OCI-LY7 (cell line): ENCODE measurements at regions not wholly inside any gene's neighbourhood (a gene's known extent, or its start where the extent isn't known, plus 50 kb on each side); places are given as distances from the start of the nearest gene placed in this dataset.

ENCODE experiments used
- BruUV-seq: library from RNA; stranded (reverse); fragments of 400-500 nt; replicated peaks from 2 replicates; lab custom pipeline; 2021; lab: Mats Ljungman, UMichigan
- CTCF ChIA-PET: fragments of 300-600 bp; sonication (Branson Sonifier 250); formaldehyde crosslinking; loops from one replicate; lab custom pipeline; 2022; ENCODE audit warnings: antibody characterized with exemption; ENCODE audit not compliant: unreplicated experiment; lab: Charles Lee
- POLR2A ChIA-PET: fragments of 300-600 bp; sonication (Branson Sonifier 250); formaldehyde crosslinking; loops from one replicate; lab custom pipeline; 2022; ENCODE audit warnings: antibody characterized with exemption; lab: Charles Lee
- DNase-seq: peaks from one replicate; pipeline ENCODE4 v3.0.0-alpha.2; 2015; ENCODE audit warnings: low spot score
- H2AFZ ChIP-seq: fragments of 200-600 bp; sonication (generic), shearing (Covaris generic); 2 replicates; pipeline ENCODE4 v1.6.1; 2014; ENCODE audit warnings: mild to moderate bottlenecking, antibody characterized with exemption, low read length, moderate library complexity
- H3K27ac ChIP-seq: fragments of 200-600 bp; sonication (generic); 2 replicates; pipeline ENCODE4 v1.5.1; 2014; ENCODE audit warnings: mixed run types, low read depth, mild to moderate bottlenecking, moderate library complexity, low read length, inconsistent platforms; ENCODE audit not compliant: poor library complexity, severe bottlenecking
- H3K36me3 ChIP-seq: fragments of 200-600 bp; sonication (generic); 2 replicates; pipeline ENCODE4 v1.6.1; 2014; ENCODE audit warnings: mild to moderate bottlenecking, antibody characterized with exemption, low read length, moderate library complexity, mixed read lengths; ENCODE audit not compliant: insufficient read depth
- H3K4me1 ChIP-seq: fragments of 200-600 bp; sonication (generic); 2 replicates; pipeline ENCODE4 v1.5.1; 2014; ENCODE audit warnings: mild to moderate bottlenecking, low read length; ENCODE audit not compliant: insufficient read depth, poor library complexity, severe bottlenecking
- H3K4me2 ChIP-seq: fragments of 200-600 bp; sonication (generic); 2 replicates; pipeline ENCODE4 v1.6.1; 2014; ENCODE audit warnings: mild to moderate bottlenecking, low read length
- H3K4me3 ChIP-seq: fragments of 200-600 bp; sonication (generic); 2 replicates; pipeline ENCODE4 v1.5.1; 2014; ENCODE audit warnings: mild to moderate bottlenecking, low read depth, low read length; ENCODE audit not compliant: poor library complexity, severe bottlenecking
- H3K79me2 ChIP-seq: fragments of 200-600 bp; sonication (generic); 2 replicates; pipeline ENCODE4 v1.6.1; 2016; ENCODE audit warnings: low read depth, mild to moderate bottlenecking, low read length, moderate library complexity, mixed read lengths; ENCODE audit not compliant: insufficient read depth
- H3K9me2 ChIP-seq: fragments of 200-600 bp; sonication (generic); 2 replicates; pipeline ENCODE4 v1.6.1; 2016; ENCODE audit warnings: mild to moderate bottlenecking, low read length, mixed read lengths; ENCODE audit not compliant: insufficient read depth
- H3K9me3 ChIP-seq: fragments of 200-600 bp; sonication (generic); 2 replicates; pipeline ENCODE4 v1.6.1; 2014; ENCODE audit warnings: mild to moderate bottlenecking, mixed run types, low read length, mixed read lengths
- H4K20me1 ChIP-seq: fragments of 200-600 bp; sonication (generic); 2 replicates; pipeline ENCODE4 v1.6.1; 2014; ENCODE audit warnings: mild to moderate bottlenecking, antibody characterized with exemption, low read length, moderate library complexity, mixed read lengths; ENCODE audit not compliant: insufficient read depth
- EZH2phosphoT487 ChIP-seq: fragments of 200-600 bp; sonication (generic); IDR thresholded peaks from 2 replicates; pipeline ENCODE4 v1.6.1; 2018; ENCODE audit warnings: low read depth, borderline replicate concordance, mild to moderate bottlenecking, mixed run types, antibody characterized with exemption, low read length, moderate library complexity, mixed read lengths
- intact Hi-C: fragments of 100-400 bp; cut with micrococcal nuclease; formaldehyde crosslinking; loops from one replicate; pipeline ENCODE4 v1.10.0; 2022; ENCODE audit not compliant: unreplicated experiment
- TF ChIP-seq, protein P1 (sequence below): fragments of 200-600 bp; sonication (generic); conservative IDR thresholded peaks from 2 replicates; pipeline ENCODE4 v1.5.1; 2014; ENCODE audit warnings: mild to moderate bottlenecking, antibody characterized with exemption, low read length, moderate library complexity, mixed read lengths

DNA sequence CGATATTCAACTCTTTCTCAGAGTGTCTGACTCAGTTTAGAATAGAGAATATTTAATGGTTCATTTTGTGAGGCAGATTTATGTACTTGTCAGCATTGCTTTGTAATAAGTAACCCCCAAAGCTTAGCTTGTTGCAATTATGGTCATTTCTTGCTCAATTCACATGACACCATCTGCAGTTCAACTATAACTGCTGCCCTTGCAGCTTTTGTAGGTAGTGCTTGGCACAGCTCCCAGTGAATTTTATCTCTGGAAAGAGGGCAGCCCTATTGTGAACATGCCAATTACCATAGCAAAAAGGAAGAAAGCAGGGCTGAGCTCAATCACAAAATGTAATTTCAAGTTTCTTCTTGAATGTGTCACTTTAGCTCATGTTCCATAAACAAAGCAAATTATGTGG is 1587.7 kb upstream of the ACO1 start:
- Histone ChIP-seq H3K79me2 (no peaks in the 10 kb centered on the region), H3K4me3 (no peak overlapping the region), H4K20me1 (no peaks in the 10 kb centered on the region), H3K9me2 (no peaks in the 10 kb centered on the region), H2AFZ (no peak overlapping the region), H3K9me3 (no peaks in the 10 kb centered on the region), H3K4me2 (no peak overlapping the region), H3K27ac (no peak overlapping the region), H3K36me3 (no peaks in the 10 kb centered on the region), H3K4me1 (no peaks in the 10 kb centered on the region)
- no peak for DNase-seq
- POLR2A ChIA-PET = interaction anchor here (0.7 kb wide), 2 partner anchors 27 to 1412 kb away, joined by 3 to 5 read pairs; no protein-coding TSS in a partner anchor
- CTCF ChIA-PET = no interaction called here
- intact Hi-C loops = no loop called here
- BruUV-seq = no TSS peak
- TF ChIP-seq, protein P1, sequence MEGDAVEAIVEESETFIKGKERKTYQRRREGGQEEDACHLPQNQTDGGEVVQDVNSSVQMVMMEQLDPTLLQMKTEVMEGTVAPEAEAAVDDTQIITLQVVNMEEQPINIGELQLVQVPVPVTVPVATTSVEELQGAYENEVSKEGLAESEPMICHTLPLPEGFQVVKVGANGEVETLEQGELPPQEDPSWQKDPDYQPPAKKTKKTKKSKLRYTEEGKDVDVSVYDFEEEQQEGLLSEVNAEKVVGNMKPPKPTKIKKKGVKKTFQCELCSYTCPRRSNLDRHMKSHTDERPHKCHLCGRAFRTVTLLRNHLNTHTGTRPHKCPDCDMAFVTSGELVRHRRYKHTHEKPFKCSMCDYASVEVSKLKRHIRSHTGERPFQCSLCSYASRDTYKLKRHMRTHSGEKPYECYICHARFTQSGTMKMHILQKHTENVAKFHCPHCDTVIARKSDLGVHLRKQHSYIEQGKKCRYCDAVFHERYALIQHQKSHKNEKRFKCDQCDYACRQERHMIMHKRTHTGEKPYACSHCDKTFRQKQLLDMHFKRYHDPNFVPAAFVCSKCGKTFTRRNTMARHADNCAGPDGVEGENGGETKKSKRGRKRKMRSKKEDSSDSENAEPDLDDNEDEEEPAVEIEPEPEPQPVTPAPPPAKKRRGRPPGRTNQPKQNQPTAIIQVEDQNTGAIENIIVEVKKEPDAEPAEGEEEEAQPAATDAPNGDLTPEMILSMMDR = no peak
- TF ChIP-seq EZH2phosphoT487 = no peak

DNA sequence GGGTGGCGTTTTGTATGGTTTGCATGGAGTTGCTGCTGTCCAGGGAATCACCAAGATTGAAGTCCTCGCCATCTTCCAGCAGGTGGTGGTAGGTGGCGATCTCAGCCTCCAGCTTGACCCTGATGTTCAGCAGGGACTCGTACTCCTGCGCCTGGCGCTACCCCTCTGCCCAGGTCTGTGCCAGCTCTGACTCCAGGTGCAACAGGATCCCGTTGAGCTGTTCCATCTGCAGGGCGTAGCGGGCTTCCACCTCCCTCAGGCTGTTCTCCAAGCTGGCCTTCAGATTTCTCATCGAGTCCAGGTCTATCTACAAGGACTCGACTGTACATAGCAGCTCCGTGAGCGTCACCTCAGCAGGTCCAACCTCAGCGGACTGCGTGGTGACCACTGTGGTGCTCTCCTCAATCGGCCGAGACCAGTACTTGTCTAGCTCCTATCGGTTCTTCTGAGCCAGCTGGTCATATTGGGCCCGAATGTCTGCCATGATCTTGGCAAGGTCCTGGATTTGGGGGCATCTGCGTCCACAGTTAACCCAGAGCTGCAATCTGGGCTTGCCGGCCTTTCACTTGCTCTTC is 1584.8 kb upstream of the ACO1 start:
- POLR2A ChIA-PET = no interaction called here
- no TSS peak for BruUV-seq
- TF ChIP-seq EZH2phosphoT487 = no peak
- TF ChIP-seq, protein P1 = no peak

DNA sequence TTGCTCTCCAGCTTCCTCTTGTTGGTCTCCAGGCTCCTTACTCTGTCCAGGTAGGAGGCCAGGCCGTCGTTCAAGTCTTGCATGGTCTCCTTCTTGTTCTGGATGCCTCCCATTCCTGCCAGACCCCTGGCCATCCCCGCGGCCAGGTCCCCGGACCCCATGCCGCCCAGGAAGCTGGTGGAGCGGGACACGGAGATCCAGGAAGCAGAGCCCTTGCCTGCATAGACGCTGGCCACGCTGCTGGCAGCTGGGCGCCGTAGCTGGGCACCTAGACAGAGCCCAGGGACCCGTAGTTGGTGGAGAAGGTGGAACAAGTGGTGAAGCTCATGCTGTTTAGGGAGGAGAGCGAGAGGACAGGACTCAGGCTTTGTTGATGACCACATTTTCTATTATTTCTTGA is 1584.0 kb upstream of the ACO1 start:
- Histone ChIP-seq H3K4me3 (no peak overlapping the region), H4K20me1 (no peaks in the 10 kb centered on the region; the same call in 1 of the 2 replicates), H3K9me2 (no peaks in the 10 kb centered on the region), H3K4me1 (no peaks in the 10 kb centered on the region), H2AFZ (no peak overlapping the region), H3K27ac (no peak overlapping the region), H3K4me2 (no peak overlapping the region), H3K9me3 (no peaks in the 10 kb centered on the region), H3K36me3 (no peaks in the 10 kb centered on the region), H3K79me2 (no peaks in the 10 kb centered on the region)
- intact Hi-C loops = loop anchor here (10.0 kb wide), 1 partner anchor 166 kb away; no protein-coding TSS in a partner anchor
- ChIA-PET POLR2A (interaction anchor here (0.7 kb wide), 1 partner anchor 30 kb away, joined by 3 read pairs; no protein-coding TSS in a partner anchor), CTCF (no interaction called here)
- DNase-seq = no peak
- no TSS peak for BruUV-seq
- TF ChIP-seq, protein P1 = no peak
- no peak for TF ChIP-seq EZH2phosphoT487

More for the DNA sequence above, 1584.8 kb upstream of the ACO1 start:
- no peaks in the 10 kb centered on the region for H3K9me3 ChIP-seq
- H3K9me2 ChIP-seq = no peaks in the 10 kb centered on the region
- no peak overlapping the region for H2AFZ ChIP-seq
- H3K36me3 ChIP-seq = no peaks in the 10 kb centered on the region
- intact Hi-C loops = loop anchor here (10.0 kb wide), 1 partner anchor 165 kb away; no protein-coding TSS in a partner anchor
- no peaks in the 10 kb centered on the region; the same call in 1 of the 2 replicates for H4K20me1 ChIP-seq
- H3K4me1 ChIP-seq = no peaks in the 10 kb centered on the region
- H3K27ac ChIP-seq = no peak overlapping the region
- no peak overlapping the region for H3K4me3 ChIP-seq
- no peak overlapping the region for H3K4me2 ChIP-seq
- no peak for DNase-seq
- no peaks in the 10 kb centered on the region for H3K79me2 ChIP-seq
- CTCF ChIA-PET = no interaction called here
